KMS-11 (cell line): ENCODE measurements at regions not wholly inside any gene's neighbourhood (a gene's known extent, or its start where the extent isn't known, plus 50 kb on each side); places are given as distances from the start of the nearest gene placed in this dataset.

Experiments
- H2AFZ ChIP-seq: fragments of 200-600 bp; sonication (generic); 2 replicates; pipeline ENCODE4 v1.6.1; 2016; ENCODE audit warnings: antibody characterized with exemption, mixed run types, low read depth
- H3K27ac ChIP-seq: fragments of 200-600 bp; sonication (generic); 2 replicates; pipeline ENCODE4 v1.6.1; 2016; ENCODE audit warnings: mild to moderate bottlenecking, mixed run types
- H3K27me3 ChIP-seq: fragments of 200-600 bp; sonication (generic); 2 replicates; pipeline ENCODE4 v1.6.1; 2017; ENCODE audit warnings: mild to moderate bottlenecking, low read depth, mixed run types, moderate library complexity; ENCODE audit not compliant: insufficient read depth
- H3K36me3 ChIP-seq: fragments of 200-600 bp; sonication (generic); 2 replicates; pipeline ENCODE4 v1.6.1; 2017; ENCODE audit warnings: mild to moderate bottlenecking, mixed run types; ENCODE audit not compliant: insufficient read depth
- H3K4me1 ChIP-seq: fragments of 200-600 bp; sonication (generic); 2 replicates; pipeline ENCODE4 v1.6.1; 2016; ENCODE audit warnings: mild to moderate bottlenecking, low read depth, mixed run types; ENCODE audit not compliant: poor library complexity, severe bottlenecking
- H3K4me2 ChIP-seq: fragments of 200-600 bp; sonication (generic); 2 replicates; pipeline ENCODE4 v1.7.0; 2016; ENCODE audit warnings: mild to moderate bottlenecking, mixed run types
- H3K4me3 ChIP-seq: fragments of 200-600 bp; sonication (generic); IDR thresholded peaks from 2 replicates; pipeline ENCODE4 v1.6.1; 2017; ENCODE audit warnings: low read depth, low read length, mixed read lengths; ENCODE audit not compliant: insufficient read depth
- H3K79me2 ChIP-seq: fragments of 200-600 bp; sonication (generic); 2 replicates; pipeline ENCODE4 v1.6.1; 2016; ENCODE audit warnings: low read depth, mixed run types; ENCODE audit not compliant: insufficient read depth
- H3K9ac ChIP-seq: fragments of 200-600 bp; sonication (generic); 2 replicates; pipeline ENCODE4 v1.6.1; 2016; ENCODE audit warnings: mild to moderate bottlenecking, mixed run types
- H4K20me1 ChIP-seq: fragments of 200-600 bp; sonication (generic); 2 replicates; pipeline ENCODE4 v1.6.1; 2016; ENCODE audit warnings: mild to moderate bottlenecking, mixed run types; ENCODE audit not compliant: insufficient read depth
- CTCF ChIP-seq: fragments of 200-600 bp; sonication (generic); conservative IDR thresholded peaks from 2 replicates; pipeline ENCODE4 v1.6.1; 2017; ENCODE audit warnings: low read depth, mild to moderate bottlenecking, antibody characterized with exemption, low read length, moderate library complexity, mixed read lengths

DNA sequence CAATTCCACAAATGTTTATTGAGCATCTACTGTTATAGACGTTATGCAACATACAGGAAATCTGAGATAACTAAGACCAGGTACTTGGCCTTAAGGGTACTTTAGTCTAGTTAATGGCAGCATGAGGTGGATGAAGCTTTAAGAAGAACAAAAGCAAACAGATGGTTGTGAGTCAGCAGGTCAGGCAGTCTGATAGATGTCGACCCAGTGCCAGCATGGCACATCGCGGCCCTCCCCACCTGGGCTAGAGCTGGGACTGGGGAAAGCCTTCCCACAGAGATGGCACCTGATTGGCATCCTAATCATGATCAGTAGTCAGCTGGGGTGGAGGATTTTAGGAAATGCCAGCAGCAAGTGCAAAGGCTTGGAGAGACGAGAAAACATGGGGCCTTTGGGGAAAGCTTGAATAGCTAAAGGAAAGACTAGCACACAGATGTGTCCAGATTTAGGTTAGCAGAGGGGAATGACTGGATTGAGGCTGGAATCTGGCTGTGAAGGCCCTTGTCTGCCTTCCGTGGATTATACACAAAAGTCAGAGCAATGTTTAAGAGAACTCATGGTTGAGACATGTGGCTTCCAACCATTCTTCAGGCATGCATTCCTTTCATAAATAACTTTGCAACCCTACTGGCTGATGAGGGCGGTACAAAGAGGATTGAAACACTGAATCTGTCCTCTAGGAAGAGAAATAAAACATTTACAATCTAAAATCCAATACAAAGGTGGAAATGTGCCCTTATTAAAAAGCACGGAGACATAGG lies 395.4 kb upstream of the WWC1 start:
- no peaks in the 10 kb centered on the region for H3K36me3 ChIP-seq
- no peaks in the 10 kb centered on the region for H3K79me2 ChIP-seq
- no peak for TF ChIP-seq CTCF
- no peak overlapping the region for H2AFZ ChIP-seq
- no peak overlapping the region for H3K27ac ChIP-seq
- no peak overlapping the region for H3K4me3 ChIP-seq
- no peak overlapping the region for H3K9ac ChIP-seq
- H3K27me3 ChIP-seq = no peaks in the 10 kb centered on the region
- H3K4me2 ChIP-seq = no peak overlapping the region
- H4K20me1 ChIP-seq = no peaks in the 10 kb centered on the region
- no peaks in the 10 kb centered on the region for H3K4me1 ChIP-seq

DNA sequence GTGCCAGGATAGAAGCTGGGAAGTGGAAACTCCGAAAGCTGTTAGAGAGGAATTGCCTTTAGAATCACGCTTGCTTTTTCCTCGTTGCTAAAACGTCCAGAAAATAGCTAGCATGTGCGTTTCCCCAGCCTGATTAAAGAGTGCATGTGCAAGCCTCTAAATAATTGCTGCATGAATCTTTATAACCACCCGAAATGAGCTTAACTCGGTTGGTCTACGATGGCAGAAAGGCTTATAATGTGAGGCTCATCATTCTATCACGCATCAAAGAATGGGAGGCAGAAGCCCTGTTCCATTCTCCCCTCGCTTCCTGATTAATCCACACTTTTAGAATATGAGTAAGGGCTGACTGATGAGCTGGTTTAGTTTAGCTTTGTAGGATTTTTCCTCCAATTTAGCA lies 394.6 kb upstream of the WWC1 start:
- Histone ChIP-seq H3K4me1 (no peaks in the 10 kb centered on the region), H3K79me2 (no peaks in the 10 kb centered on the region), H3K27me3 (no peaks in the 10 kb centered on the region), H2AFZ (no peak overlapping the region), H4K20me1 (no peaks in the 10 kb centered on the region), H3K27ac (no peak overlapping the region), H3K36me3 (no peaks in the 10 kb centered on the region), H3K9ac (no peak overlapping the region), H3K4me2 (no peak overlapping the region), H3K4me3 (no peak overlapping the region)
- no peak for TF ChIP-seq CTCF

GRCh38 chr5:167897371-167897770 lies 394.1 kb upstream of the WWC1 start:
- TF ChIP-seq CTCF = no peak
- H4K20me1 ChIP-seq = no peaks in the 10 kb centered on the region
- H3K79me2 ChIP-seq = no peaks in the 10 kb centered on the region
- no peak overlapping the region for H3K27ac ChIP-seq
- H3K4me1 ChIP-seq = no peaks in the 10 kb centered on the region
- H3K4me2 ChIP-seq = no peak overlapping the region
- no peaks in the 10 kb centered on the region for H3K36me3 ChIP-seq
- H2AFZ ChIP-seq = no peak overlapping the region
- no peak overlapping the region for H3K4me3 ChIP-seq
- no peak overlapping the region for H3K9ac ChIP-seq
- H3K27me3 ChIP-seq = no peaks in the 10 kb centered on the region

DNA sequence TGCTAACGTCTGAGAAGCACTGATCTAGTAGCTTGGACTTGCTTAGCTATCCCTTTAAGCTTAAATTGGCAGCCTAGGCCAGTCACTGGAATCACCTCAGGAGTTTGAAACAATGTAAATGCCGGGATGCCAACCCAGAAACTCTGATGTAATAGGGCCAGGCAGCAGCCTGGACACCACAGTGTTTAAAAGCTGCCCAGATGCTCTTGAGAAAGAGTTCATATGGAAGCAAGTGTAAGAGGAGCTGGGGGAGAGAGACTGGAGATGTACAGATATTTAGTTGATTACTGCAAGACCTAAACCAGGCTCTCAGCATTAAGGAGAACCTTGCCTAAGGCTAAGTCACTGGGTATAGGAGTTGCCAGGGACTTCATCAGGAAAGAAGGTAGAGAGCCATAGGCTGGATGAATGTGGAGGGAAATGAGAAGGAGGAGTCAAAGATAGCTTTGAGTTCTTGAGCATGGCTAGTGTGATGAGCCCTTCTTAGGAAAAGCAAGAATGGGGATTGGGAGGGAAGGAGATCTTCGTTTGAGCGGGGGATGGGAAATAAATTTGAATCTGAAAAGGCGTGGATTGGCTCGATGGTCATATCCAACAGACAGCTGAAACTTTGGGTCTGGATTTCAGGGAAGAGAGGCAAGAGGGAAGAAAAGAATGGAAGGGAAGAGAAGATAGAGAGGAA lies 392.9 kb upstream of the WWC1 start:
- no peaks in the 10 kb centered on the region for H4K20me1 ChIP-seq
- H3K4me3 ChIP-seq = no peak overlapping the region
- H3K4me1 ChIP-seq = peaks cover 8% of the 10 kb centered on the region
- no peaks in the 10 kb centered on the region for H3K27me3 ChIP-seq
- TF ChIP-seq CTCF = no peak
- H3K36me3 ChIP-seq = no peaks in the 10 kb centered on the region
- H2AFZ ChIP-seq = no peak overlapping the region
- no peak overlapping the region for H3K9ac ChIP-seq
- H3K4me2 ChIP-seq = no peak overlapping the region
- H3K27ac ChIP-seq = no peak overlapping the region
- H3K79me2 ChIP-seq = no peaks in the 10 kb centered on the region
